SK-N-MC (cell line): ENCODE measurements at regions not wholly inside any gene's neighbourhood (a gene's known extent, or its start where the extent isn't known, plus 50 kb on each side); places are given as distances from the start of the nearest gene placed in this dataset.

Source experiments
- EZH2 ChIP-seq: fragments of 200-600 bp; sonication (generic); IDR thresholded peaks from one replicate; pipeline ENCODE4 v1.6.1; 2017; ENCODE audit warnings: antibody characterized with exemption
- FOXP2 ChIP-seq: optimal IDR thresholded peaks from 2 replicates; pipeline ENCODE3; 2011; ENCODE audit warnings: mild to moderate bottlenecking, moderate library complexity; ENCODE audit not compliant: insufficient read depth; ENCODE audit errors: extremely low read length, control extremely low read depth
- POLR2AphosphoS5 ChIP-seq: IDR thresholded peaks from 2 replicates; pipeline ENCODE4 v1.6.1; 2012; ENCODE audit warnings: mild to moderate bottlenecking, low read depth, low read length, borderline replicate concordance

- TF ChIP-seq POLR2AphosphoS5 (no peak), EZH2 (no peak), FOXP2 (no peak)
These were observed 539.2 kb upstream of the POT1 start for GRCh38 chr7:125468855-125469174.
